ENCODE measurements at regions not wholly inside any gene's neighbourhood (a gene's known extent, or its start where the extent isn't known, plus 50 kb on each side); places are given as distances from the start of the nearest gene placed in this dataset.

GRCh38 chr6:87922196-87922946 lies 125.3 kb upstream of the SPACA1 start:
- Histone ChIP-seq H3K27ac (ENCODE audit: low read length) (no peak overlapping the region), H3K9me3 (ENCODE audit: control insufficient read depth, low read length) (no peaks in the 10 kb centered on the region), H3K4me3 (ENCODE audit: low read length) (no peak overlapping the region), H3K27me3 (ENCODE audit: control insufficient read depth, insufficient read depth) (no peaks in the 10 kb centered on the region), H3K4me1 (ENCODE audit: control insufficient read depth, insufficient read depth, low read length) (no peaks in the 10 kb centered on the region)
- intact Hi-C loops (cut with DNase I) = no loop called here
- DNase-seq (no peak), ATAC-seq (no peak)
- WGBS = 71% methylated on average over 2 of the region's 2 CpGs

GRCh38 chr6:87921034-87921433 lies 126.6 kb upstream of the SPACA1 start:
- 94% methylated on average over 1 of the region's 1 CpG for WGBS
- ATAC-seq = no peak
- Histone ChIP-seq H3K27ac (ENCODE audit: low read length) (no peak overlapping the region), H3K9me3 (ENCODE audit: control insufficient read depth, low read length) (peaks cover 1% of the 10 kb centered on the region), H3K4me1 (ENCODE audit: control insufficient read depth, insufficient read depth, low read length) (no peaks in the 10 kb centered on the region), H3K4me3 (ENCODE audit: low read length) (no peak overlapping the region), H3K27me3 (ENCODE audit: control insufficient read depth, insufficient read depth) (no peaks in the 10 kb centered on the region)
- DNase-seq = no peak
- intact Hi-C loops (cut with DNase I) = no loop called here

- intact Hi-C loops (cut with DNase I) = no loop called here
- WGBS = 82% methylated on average over 3 of the region's 3 CpGs
- peaks cover 1% of the 10 kb centered on the region for H3K9me3 ChIP-seq (ENCODE audit: control insufficient read depth, low read length)
- ATAC-seq = no peak
- H3K27me3 ChIP-seq (ENCODE audit: control insufficient read depth, insufficient read depth) = no peaks in the 10 kb centered on the region
- no peaks in the 10 kb centered on the region for H3K4me1 ChIP-seq (ENCODE audit: control insufficient read depth, insufficient read depth, low read length)
- DNase-seq = no peak
- H3K4me3 ChIP-seq (ENCODE audit: low read length) = no peak overlapping the region
- H3K27ac ChIP-seq (ENCODE audit: low read length) = no peak overlapping the region
These were observed 127.4 kb upstream of the SPACA1 start for GRCh38 chr6:87920245-87920644.

GRCh38 chr6:87919416-87919815 lies 128.2 kb upstream of the SPACA1 start:
- no peaks in the 10 kb centered on the region for H3K4me1 ChIP-seq (ENCODE audit: control insufficient read depth, insufficient read depth, low read length)
- H3K4me3 ChIP-seq (ENCODE audit: low read length) = no peak overlapping the region
- WGBS = 80% methylated on average over 1 of the region's 1 CpG
- intact Hi-C loops (cut with DNase I) = no loop called here
- DNase-seq (no peak), ATAC-seq (no peak)
- H3K27me3 ChIP-seq (ENCODE audit: control insufficient read depth, insufficient read depth) = no peaks in the 10 kb centered on the region
- H3K27ac ChIP-seq (ENCODE audit: low read length) = no peak overlapping the region
- H3K9me3 ChIP-seq (ENCODE audit: control insufficient read depth, low read length) = peaks cover 1% of the 10 kb centered on the region

- ATAC-seq (no peak), DNase-seq (no peak)
- H3K4me1 ChIP-seq (ENCODE audit: control insufficient read depth, insufficient read depth, low read length) = no peaks in the 10 kb centered on the region
- no peaks in the 10 kb centered on the region for H3K27me3 ChIP-seq (ENCODE audit: control insufficient read depth, insufficient read depth)
- WGBS = 60% methylated on average over 1 of the region's 1 CpG
- no peak overlapping the region for H3K27ac ChIP-seq (ENCODE audit: low read length)
- peaks cover 1% of the 10 kb centered on the region for H3K9me3 ChIP-seq (ENCODE audit: control insufficient read depth, low read length)
- no peak overlapping the region for H3K4me3 ChIP-seq (ENCODE audit: low read length)
- intact Hi-C loops (cut with DNase I) = no loop called here
These were observed 128.6 kb upstream of the SPACA1 start for GRCh38 chr6:87919001-87919400.

GRCh38 chr6:87918461-87918941 lies 129.1 kb upstream of the SPACA1 start:
- peaks cover 1% of the 10 kb centered on the region for H3K9me3 ChIP-seq (ENCODE audit: control insufficient read depth, low read length)
- H3K27me3 ChIP-seq (ENCODE audit: control insufficient read depth, insufficient read depth) = no peaks in the 10 kb centered on the region
- H3K4me3 ChIP-seq (ENCODE audit: low read length) = no peak overlapping the region
- ATAC-seq (no peak), DNase-seq (no peak)
- no peaks in the 10 kb centered on the region for H3K4me1 ChIP-seq (ENCODE audit: control insufficient read depth, insufficient read depth, low read length)
- no peak overlapping the region for H3K27ac ChIP-seq (ENCODE audit: low read length)
- intact Hi-C loops (cut with DNase I) = no loop called here
- WGBS = 32% methylated on average over 5 of the region's 5 CpGs

GRCh38 chr6:87917886-87918285 lies 129.8 kb upstream of the SPACA1 start:
- intact Hi-C loops (cut with DNase I) = no loop called here
- DNase-seq (no peak), ATAC-seq (no peak)
- Histone ChIP-seq H3K4me1 (ENCODE audit: control insufficient read depth, insufficient read depth, low read length) (no peaks in the 10 kb centered on the region), H3K27ac (ENCODE audit: low read length) (no peak overlapping the region), H3K4me3 (ENCODE audit: low read length) (no peak overlapping the region), H3K27me3 (ENCODE audit: control insufficient read depth, insufficient read depth) (no peaks in the 10 kb centered on the region), H3K9me3 (ENCODE audit: control insufficient read depth, low read length) (peaks cover 1% of the 10 kb centered on the region)
- 56% methylated on average over 1 of the region's 1 CpG for WGBS

GRCh38 chr6:87916446-87916845 lies 131.2 kb upstream of the SPACA1 start:
- H3K4me1 ChIP-seq (ENCODE audit: control insufficient read depth, insufficient read depth, low read length) = no peaks in the 10 kb centered on the region
- ATAC-seq = no peak
- intact Hi-C loops (cut with DNase I) = no loop called here
- no peak overlapping the region for H3K27ac ChIP-seq (ENCODE audit: low read length)
- WGBS = 91% methylated on average over 1 of the region's 1 CpG
- DNase-seq = no peak
- H3K27me3 ChIP-seq (ENCODE audit: control insufficient read depth, insufficient read depth) = no peaks in the 10 kb centered on the region
- H3K4me3 ChIP-seq (ENCODE audit: low read length) = no peak overlapping the region
- H3K9me3 ChIP-seq (ENCODE audit: control insufficient read depth, low read length) = peaks cover 1% of the 10 kb centered on the region

- no peak for ATAC-seq
- DNase-seq = no peak
- no peak overlapping the region for H3K4me3 ChIP-seq (ENCODE audit: low read length)
- 92% methylated on average over 4 of the region's 4 CpGs for WGBS
- intact Hi-C loops (cut with DNase I) = no loop called here
- H3K4me1 ChIP-seq (ENCODE audit: control insufficient read depth, insufficient read depth, low read length) = no peaks in the 10 kb centered on the region
- no peak overlapping the region for H3K27ac ChIP-seq (ENCODE audit: low read length)
- peaks cover 1% of the 10 kb centered on the region for H3K9me3 ChIP-seq (ENCODE audit: control insufficient read depth, low read length)
- H3K27me3 ChIP-seq (ENCODE audit: control insufficient read depth, insufficient read depth) = no peaks in the 10 kb centered on the region
These were observed 132.8 kb upstream of the SPACA1 start for GRCh38 chr6:87914637-87915395.

- no peaks in the 10 kb centered on the region for H3K27me3 ChIP-seq (ENCODE audit: control insufficient read depth, insufficient read depth)
- no peak overlapping the region for H3K4me3 ChIP-seq (ENCODE audit: low read length)
- no peaks in the 10 kb centered on the region for H3K4me1 ChIP-seq (ENCODE audit: control insufficient read depth, insufficient read depth, low read length)
- intact Hi-C loops (cut with DNase I) = no loop called here
- WGBS = 66% methylated on average over 6 of the region's 6 CpGs
- DNase-seq = no peak
- no peak for ATAC-seq
- peaks cover 1% of the 10 kb centered on the region for H3K9me3 ChIP-seq (ENCODE audit: control insufficient read depth, low read length)
- no peak overlapping the region for H3K27ac ChIP-seq (ENCODE audit: low read length)
These were observed 133.7 kb upstream of the SPACA1 start for GRCh38 chr6:87913974-87914373.

- ATAC-seq (no peak), DNase-seq (no peak)
- H3K4me1 ChIP-seq (ENCODE audit: control insufficient read depth, insufficient read depth, low read length) = no peaks in the 10 kb centered on the region
- WGBS = 95% methylated on average over 1 of the region's 1 CpG
- no peaks in the 10 kb centered on the region for H3K27me3 ChIP-seq (ENCODE audit: control insufficient read depth, insufficient read depth)
- intact Hi-C loops (cut with DNase I) = no loop called here
- no peak overlapping the region for H3K27ac ChIP-seq (ENCODE audit: low read length)
- no peak overlapping the region for H3K4me3 ChIP-seq (ENCODE audit: low read length)
- H3K9me3 ChIP-seq (ENCODE audit: control insufficient read depth, low read length) = peaks cover 1% of the 10 kb centered on the region
These were observed 135.5 kb upstream of the SPACA1 start for GRCh38 chr6:87912102-87912501.
